ENCODE measurements at regions not wholly inside any gene's neighbourhood (a gene's known extent, or its start where the extent isn't known, plus 50 kb on each side); places are given as distances from the start of the nearest gene placed in this dataset.

DNA sequence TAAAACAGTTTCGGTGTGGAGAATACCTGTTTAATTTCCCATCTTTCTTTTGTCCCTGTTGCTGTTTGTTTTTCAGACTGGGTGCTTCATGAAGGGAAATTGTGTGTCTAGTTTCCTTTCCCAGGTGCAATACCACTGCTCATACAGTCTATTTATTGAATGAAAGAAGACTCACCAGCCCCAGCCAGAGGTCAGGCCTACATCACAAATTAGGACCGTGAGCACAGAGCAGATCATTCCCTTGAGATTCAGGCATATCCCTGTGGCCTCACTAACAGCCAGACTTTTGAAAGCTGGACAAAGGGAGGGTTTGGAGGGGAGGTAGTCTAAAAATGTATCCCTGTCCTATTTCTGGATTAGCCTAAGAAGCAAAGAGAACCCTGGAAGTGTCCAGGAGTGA lies 278.9 kb downstream of the IRS1 start:
- H3K27ac ChIP-seq (ENCODE audit: low read length): no peak overlapping the region
- no peaks in the 10 kb centered on the region for H3K36me3 ChIP-seq (ENCODE audit: insufficient read depth, low read length)
- no peaks in the 10 kb centered on the region for H3K9me2 ChIP-seq (replicated peaks; ENCODE audit: insufficient read depth, low read length)
- no peaks in the 10 kb centered on the region for H3K9me3 ChIP-seq (ENCODE audit: low read length)
- no peak overlapping the region for H3K4me2 ChIP-seq (ENCODE audit: low read depth, low read length, poor library complexity, severe bottlenecking)
- H3K27me3 ChIP-seq (ENCODE audit: low read length): no peaks in the 10 kb centered on the region
- no peak for DNase-seq
- no peak overlapping the region for H3K4me3 ChIP-seq (ENCODE audit: low read length)
- H3K4me1 ChIP-seq (ENCODE audit: low read length): no peaks in the 10 kb centered on the region
- no peaks in the 10 kb centered on the region for H3K79me2 ChIP-seq (ENCODE audit: low read length)
- no peaks in the 10 kb centered on the region for H4K20me1 ChIP-seq (ENCODE audit: insufficient read depth, low read depth, low read length)
- H2AFZ ChIP-seq (ENCODE audit: low read length): no peak overlapping the region
- no peak overlapping the region for H3K9ac ChIP-seq (ENCODE audit: low read length)

DNA sequence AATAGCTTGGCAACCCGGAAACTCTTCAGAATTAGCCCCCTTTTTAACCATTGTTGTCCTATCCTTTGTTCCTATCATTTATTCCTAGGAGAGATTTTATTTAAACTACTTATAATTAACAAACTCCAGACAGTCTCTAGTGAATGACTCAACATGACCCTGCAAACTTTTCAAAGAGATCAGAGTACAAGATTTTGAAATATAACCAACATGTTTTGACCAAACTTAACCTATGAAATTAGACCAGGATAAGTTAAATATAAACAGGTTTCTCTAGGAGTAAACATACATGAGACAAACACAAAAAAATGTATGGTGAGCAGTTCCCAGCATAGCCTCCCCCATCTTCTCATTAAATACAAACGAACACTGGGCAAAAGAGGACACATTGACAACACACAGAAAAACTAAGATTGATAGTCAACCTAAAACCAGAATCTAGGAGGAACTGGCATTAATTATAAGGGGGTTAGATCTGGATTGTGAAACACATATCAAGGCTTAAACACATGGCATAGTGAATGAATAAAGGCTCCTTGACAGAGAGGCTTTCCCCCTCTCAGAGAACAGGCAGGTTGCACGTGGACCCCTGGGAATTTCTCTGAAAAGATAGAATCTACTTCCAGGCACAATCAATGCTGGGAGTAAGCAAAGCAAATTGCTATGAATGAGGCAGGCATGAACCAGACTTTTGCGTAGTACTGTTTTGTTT lies 284.1 kb downstream of the IRS1 start:
- no peaks in the 10 kb centered on the region for H3K27me3 ChIP-seq (ENCODE audit: low read length)
- H3K27ac ChIP-seq (ENCODE audit: low read length): no peak overlapping the region
- H3K79me2 ChIP-seq (ENCODE audit: low read length): no peaks in the 10 kb centered on the region
- no peak overlapping the region for H3K4me3 ChIP-seq (ENCODE audit: low read length)
- DNase-seq: no peak
- no peaks in the 10 kb centered on the region for H4K20me1 ChIP-seq (ENCODE audit: insufficient read depth, low read depth, low read length)
- no peak overlapping the region for H3K4me2 ChIP-seq (ENCODE audit: low read depth, low read length, poor library complexity, severe bottlenecking)
- no peaks in the 10 kb centered on the region for H3K4me1 ChIP-seq (ENCODE audit: low read length)
- H2AFZ ChIP-seq (ENCODE audit: low read length): no peak overlapping the region
- no peaks in the 10 kb centered on the region for H3K9me3 ChIP-seq (ENCODE audit: low read length)
- no peaks in the 10 kb centered on the region for H3K36me3 ChIP-seq (ENCODE audit: insufficient read depth, low read length)
- no peak overlapping the region for H3K9ac ChIP-seq (ENCODE audit: low read length)
- H3K9me2 ChIP-seq (replicated peaks; ENCODE audit: insufficient read depth, low read length): no peaks in the 10 kb centered on the region

DNA sequence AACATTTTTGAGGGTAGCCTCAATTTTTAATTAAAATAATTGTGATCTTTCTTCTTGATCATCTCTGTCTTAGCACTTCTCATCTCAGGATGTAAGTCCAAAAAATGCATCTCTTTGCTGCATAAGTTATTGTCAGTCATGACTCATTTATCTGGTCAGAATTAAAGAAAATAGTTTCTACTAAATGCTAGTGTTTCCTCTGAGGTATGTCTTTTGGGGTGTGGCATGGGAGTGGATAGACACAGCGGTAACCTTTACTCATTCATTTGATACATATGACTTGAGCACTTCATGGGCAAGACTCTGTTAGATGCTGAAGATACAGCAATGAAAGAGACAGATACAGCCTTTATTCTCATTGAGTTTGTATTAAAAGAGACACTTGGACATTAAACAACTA lies 284.7 kb downstream of the IRS1 start:
- H3K4me3 ChIP-seq (ENCODE audit: low read length): no peak overlapping the region
- H3K4me2 ChIP-seq (ENCODE audit: low read depth, low read length, poor library complexity, severe bottlenecking): no peak overlapping the region
- no peak overlapping the region for H3K27ac ChIP-seq (ENCODE audit: low read length)
- H3K4me1 ChIP-seq (ENCODE audit: low read length): no peaks in the 10 kb centered on the region
- no peaks in the 10 kb centered on the region for H4K20me1 ChIP-seq (ENCODE audit: insufficient read depth, low read depth, low read length)
- H3K36me3 ChIP-seq (ENCODE audit: insufficient read depth, low read length): no peaks in the 10 kb centered on the region
- DNase-seq: no peak
- no peak overlapping the region for H2AFZ ChIP-seq (ENCODE audit: low read length)
- no peaks in the 10 kb centered on the region for H3K27me3 ChIP-seq (ENCODE audit: low read length)
- no peaks in the 10 kb centered on the region for H3K79me2 ChIP-seq (ENCODE audit: low read length)
- H3K9me3 ChIP-seq (ENCODE audit: low read length): no peaks in the 10 kb centered on the region
- no peaks in the 10 kb centered on the region for H3K9me2 ChIP-seq (replicated peaks; ENCODE audit: insufficient read depth, low read length)
- no peak overlapping the region for H3K9ac ChIP-seq (ENCODE audit: low read length)

DNA sequence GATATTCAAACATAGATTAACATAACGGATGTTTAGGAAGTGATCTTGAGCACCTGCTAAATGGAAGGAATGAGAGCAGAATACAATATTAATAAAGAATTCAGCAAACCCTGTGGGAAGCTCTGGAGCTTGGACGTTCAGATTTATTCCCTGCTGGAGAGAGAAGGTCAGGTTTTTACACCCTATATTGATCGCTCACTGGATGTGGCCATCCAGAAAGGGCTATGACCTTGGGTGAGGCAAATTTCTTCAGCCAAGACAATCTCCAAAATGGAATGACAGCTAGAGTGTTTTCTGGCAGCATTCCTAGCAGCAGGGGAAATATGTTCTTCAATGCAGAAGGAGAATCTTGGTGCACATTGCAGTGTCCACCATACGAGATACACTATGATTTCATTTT lies 288.3 kb downstream of the IRS1 start:
- no peaks in the 10 kb centered on the region for H3K27me3 ChIP-seq (ENCODE audit: low read length)
- no peak overlapping the region for H3K4me2 ChIP-seq (ENCODE audit: low read depth, low read length, poor library complexity, severe bottlenecking)
- no peak overlapping the region for H3K9ac ChIP-seq (ENCODE audit: low read length)
- H3K4me1 ChIP-seq (ENCODE audit: low read length): no peaks in the 10 kb centered on the region
- H3K36me3 ChIP-seq (ENCODE audit: insufficient read depth, low read length): no peaks in the 10 kb centered on the region
- H3K27ac ChIP-seq (ENCODE audit: low read length): no peak overlapping the region
- no peak overlapping the region for H2AFZ ChIP-seq (ENCODE audit: low read length)
- H4K20me1 ChIP-seq (ENCODE audit: insufficient read depth, low read depth, low read length): no peaks in the 10 kb centered on the region
- no peaks in the 10 kb centered on the region for H3K9me2 ChIP-seq (replicated peaks; ENCODE audit: insufficient read depth, low read length)
- no peaks in the 10 kb centered on the region for H3K79me2 ChIP-seq (ENCODE audit: low read length)
- no peaks in the 10 kb centered on the region for H3K9me3 ChIP-seq (ENCODE audit: low read length)
- DNase-seq: no peak
- no peak overlapping the region for H3K4me3 ChIP-seq (ENCODE audit: low read length)

DNA sequence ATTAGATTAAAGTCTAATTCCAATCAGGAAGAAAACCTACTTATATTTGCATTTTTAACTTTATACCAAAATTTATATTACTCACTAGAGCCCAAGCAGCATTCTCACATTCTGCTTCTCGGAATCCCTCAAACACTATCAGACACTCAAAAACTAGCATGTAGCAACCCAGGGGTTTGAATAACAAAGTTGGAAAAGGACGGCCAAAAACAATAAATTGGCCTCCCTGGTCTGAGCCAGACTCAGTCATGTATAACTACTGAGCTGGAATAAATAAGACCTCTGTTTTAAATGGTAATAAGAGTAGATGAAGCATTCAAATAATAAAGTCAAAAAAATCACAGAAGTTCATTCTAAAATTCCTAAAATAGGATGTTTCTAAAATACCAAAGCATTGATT lies 290.9 kb downstream of the IRS1 start:
- H3K27me3 ChIP-seq (ENCODE audit: low read length): no peaks in the 10 kb centered on the region
- no peaks in the 10 kb centered on the region for H3K79me2 ChIP-seq (ENCODE audit: low read length)
- H3K4me3 ChIP-seq (ENCODE audit: low read length): no peak overlapping the region
- H3K4me2 ChIP-seq (ENCODE audit: low read depth, low read length, poor library complexity, severe bottlenecking): no peak overlapping the region
- H3K27ac ChIP-seq (ENCODE audit: low read length): no peak overlapping the region
- no peaks in the 10 kb centered on the region for H3K9me3 ChIP-seq (ENCODE audit: low read length)
- no peaks in the 10 kb centered on the region for H4K20me1 ChIP-seq (ENCODE audit: insufficient read depth, low read depth, low read length)
- no peaks in the 10 kb centered on the region for H3K9me2 ChIP-seq (replicated peaks; ENCODE audit: insufficient read depth, low read length)
- H3K4me1 ChIP-seq (ENCODE audit: low read length): no peaks in the 10 kb centered on the region
- DNase-seq: no peak
- no peak overlapping the region for H2AFZ ChIP-seq (ENCODE audit: low read length)
- H3K9ac ChIP-seq (ENCODE audit: low read length): no peak overlapping the region
- no peaks in the 10 kb centered on the region for H3K36me3 ChIP-seq (ENCODE audit: insufficient read depth, low read length)

DNA sequence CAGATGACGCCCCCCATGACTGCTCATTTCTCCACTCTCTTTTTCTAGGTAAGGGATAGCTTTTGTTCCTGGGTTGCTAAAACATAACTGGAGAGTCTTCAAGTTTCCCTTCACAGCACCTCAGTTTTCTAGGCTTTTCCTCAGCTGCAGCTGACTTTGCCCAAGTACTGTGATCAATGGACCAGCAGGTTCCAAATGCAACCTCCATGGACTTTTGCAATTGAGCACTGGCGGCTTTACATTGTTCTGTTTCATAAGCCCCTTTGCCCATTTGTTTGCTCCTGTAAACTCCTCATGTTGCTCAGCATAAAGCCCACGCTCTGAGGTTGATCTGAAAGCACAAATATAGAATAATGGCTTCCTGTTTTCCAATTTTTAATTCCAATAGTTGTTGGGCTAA lies 291.6 kb downstream of the IRS1 start:
- Histone ChIP-seq H3K4me3 (ENCODE audit: low read length) (no peak overlapping the region), H3K4me2 (ENCODE audit: low read depth, low read length, poor library complexity, severe bottlenecking) (no peak overlapping the region), H2AFZ (ENCODE audit: low read length) (no peak overlapping the region), H3K4me1 (ENCODE audit: low read length) (no peaks in the 10 kb centered on the region), H3K79me2 (ENCODE audit: low read length) (no peaks in the 10 kb centered on the region), H3K9me2 (replicated peaks; ENCODE audit: insufficient read depth, low read length) (no peaks in the 10 kb centered on the region), H4K20me1 (ENCODE audit: insufficient read depth, low read depth, low read length) (no peaks in the 10 kb centered on the region), H3K9ac (ENCODE audit: low read length) (no peak overlapping the region), H3K36me3 (ENCODE audit: insufficient read depth, low read length) (no peaks in the 10 kb centered on the region), H3K27ac (ENCODE audit: low read length) (no peak overlapping the region), H3K27me3 (ENCODE audit: low read length) (no peaks in the 10 kb centered on the region), H3K9me3 (ENCODE audit: low read length) (no peaks in the 10 kb centered on the region)
- no peak for DNase-seq

DNA sequence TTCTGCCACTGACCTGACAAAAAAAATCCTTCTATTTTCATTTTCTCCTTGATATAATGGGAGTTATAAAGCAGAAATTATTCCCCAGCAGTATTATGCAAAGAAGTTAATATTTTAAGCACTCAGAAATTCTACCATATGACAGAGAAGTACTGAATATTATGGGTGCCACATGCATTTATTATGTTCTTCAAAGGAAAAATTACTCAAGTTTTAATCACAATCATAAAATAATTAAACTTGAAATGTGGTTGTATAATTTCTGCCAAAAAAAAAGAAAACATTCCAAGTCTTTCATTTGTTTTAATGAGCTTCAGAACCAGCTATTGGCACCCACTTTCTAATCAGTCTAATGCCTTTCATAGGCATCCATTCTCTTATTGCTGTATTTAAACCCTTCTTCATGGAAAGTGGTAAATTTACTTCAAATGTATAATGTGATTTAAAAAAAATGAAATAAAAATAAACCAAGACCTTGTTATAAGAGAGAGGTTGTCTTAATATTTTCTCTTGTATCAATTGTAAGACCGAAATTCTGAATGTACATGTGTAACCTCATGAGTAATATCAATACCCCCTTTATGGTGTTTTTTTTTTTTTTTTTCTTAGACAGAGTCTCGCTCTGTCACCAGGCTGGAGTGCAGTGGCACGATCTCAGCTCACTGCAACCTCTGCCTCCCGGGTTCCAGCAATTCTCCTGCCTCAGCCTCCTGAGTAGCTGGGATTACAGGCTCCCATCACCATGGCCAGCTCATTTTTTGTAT lies 302.3 kb downstream of the IRS1 start:
- H3K9me3 ChIP-seq (ENCODE audit: low read length): no peaks in the 10 kb centered on the region
- no peak overlapping the region for H3K4me2 ChIP-seq (ENCODE audit: low read depth, low read length, poor library complexity, severe bottlenecking)
- H3K9me2 ChIP-seq (replicated peaks; ENCODE audit: insufficient read depth, low read length): no peaks in the 10 kb centered on the region
- H3K4me1 ChIP-seq (ENCODE audit: low read length): no peaks in the 10 kb centered on the region
- H3K27ac ChIP-seq (ENCODE audit: low read length): no peak overlapping the region
- H3K36me3 ChIP-seq (ENCODE audit: insufficient read depth, low read length): no peaks in the 10 kb centered on the region
- DNase-seq: no peak
- H3K9ac ChIP-seq (ENCODE audit: low read length): no peak overlapping the region
- H3K79me2 ChIP-seq (ENCODE audit: low read length): no peaks in the 10 kb centered on the region
- no peaks in the 10 kb centered on the region for H3K27me3 ChIP-seq (ENCODE audit: low read length)
- H2AFZ ChIP-seq (ENCODE audit: low read length): no peak overlapping the region
- no peaks in the 10 kb centered on the region for H4K20me1 ChIP-seq (ENCODE audit: insufficient read depth, low read depth, low read length)
- no peak overlapping the region for H3K4me3 ChIP-seq (ENCODE audit: low read length)

DNA sequence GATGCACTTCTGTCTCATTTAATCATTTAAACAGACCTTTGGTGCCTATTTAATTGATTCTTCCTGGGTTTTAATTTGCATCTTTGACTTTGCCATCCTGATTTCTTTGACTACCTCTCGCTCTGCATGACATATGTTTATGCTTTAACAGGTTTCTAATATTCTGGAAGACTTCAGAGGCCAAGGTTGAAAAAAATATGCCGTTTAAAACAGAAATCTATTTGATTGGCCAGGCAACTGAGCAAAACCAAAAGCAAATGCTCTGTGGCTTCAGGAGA lies 303.4 kb downstream of the IRS1 start:
- no peak for DNase-seq

More for the DNA sequence above, 303.4 kb downstream of the IRS1 start:
- no peaks in the 10 kb centered on the region for H3K9me2 ChIP-seq (replicated peaks; ENCODE audit: insufficient read depth, low read length)
- no peak overlapping the region for H3K4me2 ChIP-seq (ENCODE audit: low read depth, low read length, poor library complexity, severe bottlenecking)
- no peak overlapping the region for H3K9ac ChIP-seq (ENCODE audit: low read length)
- H3K27ac ChIP-seq (ENCODE audit: low read length): no peak overlapping the region
- H3K79me2 ChIP-seq (ENCODE audit: low read length): no peaks in the 10 kb centered on the region
- no peak overlapping the region for H2AFZ ChIP-seq (ENCODE audit: low read length)
- H3K9me3 ChIP-seq (ENCODE audit: low read length): no peaks in the 10 kb centered on the region
- no peaks in the 10 kb centered on the region for H3K36me3 ChIP-seq (ENCODE audit: insufficient read depth, low read length)
- H3K4me3 ChIP-seq (ENCODE audit: low read length): no peak overlapping the region
- no peaks in the 10 kb centered on the region for H3K27me3 ChIP-seq (ENCODE audit: low read length)
- no peaks in the 10 kb centered on the region for H3K4me1 ChIP-seq (ENCODE audit: low read length)
- H4K20me1 ChIP-seq (ENCODE audit: insufficient read depth, low read depth, low read length): no peaks in the 10 kb centered on the region
